ENCODE measurements at regions not wholly inside any gene's neighbourhood (a gene's known extent, or its start where the extent isn't known, plus 50 kb on each side); places are given as distances from the start of the nearest gene placed in this dataset.

GRCh38 chr5:31079668-31080067 is 113.8 kb upstream of the CDH6 start:
- ChIA-PET POLR2A (interaction anchor here (1.2 kb wide), 1 partner anchor 10 kb away, joined by 3 read pairs; no protein-coding TSS in a partner anchor), CTCF (no interaction called here)
- Mint-ChIP-seq H3K27me3 (no peaks in the 10 kb centered on the region), H3K27ac (no peak overlapping the region), H3K4me1 (ENCODE audit: low read depth) (no peaks in the 10 kb centered on the region), H3K4me3 (no peak overlapping the region), H3K9me3 (no peaks in the 10 kb centered on the region), H3K36me3 (ENCODE audit: low read depth) (no peaks in the 10 kb centered on the region)
- intact Hi-C loops (cut with micrococcal nuclease) = no loop called here
- no peak for TF ChIP-seq CTCF (IDR thresholded peaks at IDR 0.05)
- DNase-seq = no peak
- no peak for ATAC-seq

GRCh38 chr5:31078956-31079355 is 114.5 kb upstream of the CDH6 start:
- intact Hi-C loops (cut with micrococcal nuclease) = no loop called here
- Mint-ChIP-seq H3K27me3 (no peaks in the 10 kb centered on the region), H3K27ac (no peak overlapping the region), H3K4me3 (no peak overlapping the region), H3K36me3 (ENCODE audit: low read depth) (no peaks in the 10 kb centered on the region), H3K9me3 (peaks cover 2% of the 10 kb centered on the region), H3K4me1 (ENCODE audit: low read depth) (no peaks in the 10 kb centered on the region)
- ChIA-PET CTCF (no interaction called here), POLR2A (interaction anchor here (1.2 kb wide), 1 partner anchor 10 kb away, joined by 3 read pairs; no protein-coding TSS in a partner anchor)
- no peak for TF ChIP-seq CTCF (IDR thresholded peaks at IDR 0.05)
- ATAC-seq = no peak
- DNase-seq = no peak

GRCh38 chr5:31075981-31076380 is 117.5 kb upstream of the CDH6 start:
- ATAC-seq (no peak), DNase-seq (no peak)
- intact Hi-C loops (cut with micrococcal nuclease) = no loop called here
- no peak overlapping the region for H3K4me3 Mint-ChIP-seq
- no peaks in the 10 kb centered on the region for H3K4me1 Mint-ChIP-seq (ENCODE audit: low read depth)
- no peak for TF ChIP-seq CTCF (IDR thresholded peaks at IDR 0.05)
- H3K9me3 Mint-ChIP-seq = peaks cover 2% of the 10 kb centered on the region
- no peaks in the 10 kb centered on the region for H3K27me3 Mint-ChIP-seq
- no peak overlapping the region for H3K27ac Mint-ChIP-seq
- POLR2A ChIA-PET = no interaction called here
- CTCF ChIA-PET = no interaction called here
- no peaks in the 10 kb centered on the region for H3K36me3 Mint-ChIP-seq (ENCODE audit: low read depth)

- ATAC-seq (no peak), DNase-seq (no peak)
- Mint-ChIP-seq H3K9me3 (peaks cover 1% of the 10 kb centered on the region), H3K4me1 (ENCODE audit: low read depth) (no peaks in the 10 kb centered on the region), H3K27ac (no peak overlapping the region), H3K4me3 (no peak overlapping the region), H3K36me3 (ENCODE audit: low read depth) (no peaks in the 10 kb centered on the region), H3K27me3 (no peaks in the 10 kb centered on the region)
- ChIA-PET CTCF (no interaction called here), POLR2A (no interaction called here)
- no peak for TF ChIP-seq CTCF (IDR thresholded peaks at IDR 0.05)
- intact Hi-C loops (cut with micrococcal nuclease) = no loop called here
Measured at GRCh38 chr5:31068287-31068686, 125.2 kb upstream of the CDH6 start.

GRCh38 chr5:31066655-31067328 is 126.7 kb upstream of the CDH6 start:
- no peak overlapping the region for H3K27ac Mint-ChIP-seq
- intact Hi-C loops (cut with micrococcal nuclease) = no loop called here
- DNase-seq (no peak), ATAC-seq (no peak)
- H3K27me3 Mint-ChIP-seq = no peaks in the 10 kb centered on the region
- TF ChIP-seq CTCF (IDR thresholded peaks at IDR 0.05) = no peak
- peaks cover 1% of the 10 kb centered on the region for H3K9me3 Mint-ChIP-seq
- POLR2A ChIA-PET = no interaction called here
- no peak overlapping the region for H3K4me3 Mint-ChIP-seq
- H3K36me3 Mint-ChIP-seq (ENCODE audit: low read depth) = no peaks in the 10 kb centered on the region
- CTCF ChIA-PET = no interaction called here
- H3K4me1 Mint-ChIP-seq (ENCODE audit: low read depth) = no peaks in the 10 kb centered on the region
